Liver (tissue), 8 donors: ENCODE measurements at regions not wholly inside any gene's neighbourhood (a gene's known extent, or its start where the extent isn't known, plus 50 kb on each side); places are given as distances from the start of the nearest gene placed in this dataset.

Experiments
- DNase-seq: peaks from one replicate; pipeline ENCODE4 v3.0.0-alpha.2; 2017; ENCODE audit warnings: low spot score
- H3K27ac ChIP-seq, 2 donors: one replicate each; pipeline ENCODE4 v1.7.0; 2013; ENCODE audit warnings: inconsistent platforms in 2 of 2, low read length in 2 of 2, control low read depth in 1 of 2, low read depth in 1 of 2, mild to moderate bottlenecking in 1 of 2
- H3K27me3 ChIP-seq, 4 donors: one replicate each; pipeline versions ENCODE4 v1.6.1 to v1.7.0; 2013; ENCODE audit warnings: low read length in 3 of 4, inconsistent platforms in 1 of 4, mild to moderate bottlenecking in 1 of 4, moderate library complexity in 1 of 4; ENCODE audit not compliant: control insufficient read depth in 4 of 4, insufficient read depth in 4 of 4
- H3K36me3 ChIP-seq, 4 donors: one replicate each; pipeline versions ENCODE4 v1.6.1 to v1.7.0; 2013; ENCODE audit warnings: low read length in 3 of 4, mild to moderate bottlenecking in 3 of 4, low read depth in 1 of 4, moderate library complexity in 1 of 4; ENCODE audit not compliant: control insufficient read depth in 4 of 4, insufficient read depth in 3 of 4
- H3K4me1 ChIP-seq, 4 donors: one replicate each; pipeline versions ENCODE4 v1.6.1 to v1.7.0; 2013; ENCODE audit warnings: low read length in 3 of 4, mild to moderate bottlenecking in 3 of 4, moderate library complexity in 1 of 4; ENCODE audit not compliant: control insufficient read depth in 4 of 4, insufficient read depth in 4 of 4
- H3K4me3 ChIP-seq, 3 donors: one replicate each; pipeline versions ENCODE4 v1.6.1 to v1.7.0; 2013; ENCODE audit warnings: low read length in 3 of 3, control low read depth in 1 of 3, low read depth in 1 of 3, mild to moderate bottlenecking in 1 of 3
- H3K9ac ChIP-seq, 2 donors: one replicate each; pipeline ENCODE4 v1.7.0; 2013; ENCODE audit warnings: low read length in 2 of 2, mild to moderate bottlenecking in 2 of 2, moderate library complexity in 2 of 2, control low read depth in 1 of 2, low read depth in 1 of 2
- H3K9me3 ChIP-seq, 4 donors: one replicate each; pipeline versions ENCODE4 v1.6.1 to v1.7.0; 2013; ENCODE audit warnings: low read length in 3 of 4; ENCODE audit not compliant: control insufficient read depth in 4 of 4
- ATF3 ChIP-seq: IDR thresholded peaks from 2 replicates; pipeline ENCODE4 v1.6.1; 2016; ENCODE audit warnings: antibody characterized with exemption
- EGR1 ChIP-seq, 2 donors: IDR thresholded peaks; 2 replicates each; pipeline ENCODE4 v1.6.1; 2016 to 2018; ENCODE audit warnings: antibody characterized with exemption in 2 of 2, low read depth in 2 of 2
- FOXA1 ChIP-seq: IDR thresholded peaks from 2 replicates; pipeline ENCODE4 v1.6.1; 2016; ENCODE audit warnings: antibody characterized with exemption
- FOXA2 ChIP-seq: IDR thresholded peaks from 2 replicates; pipeline ENCODE4 v1.6.1; 2016; ENCODE audit warnings: antibody characterized with exemption
- GABPA ChIP-seq, 2 donors: IDR thresholded peaks in 1 of 2; conservative IDR thresholded peaks in 1 of 2; 2 replicates each; pipeline ENCODE4 v1.6.1; 2016; ENCODE audit warnings: antibody characterized with exemption in 2 of 2, mild to moderate bottlenecking in 1 of 2, moderate library complexity in 1 of 2
- HNF4A ChIP-seq, 2 donors: conservative IDR thresholded peaks; 2 replicates each; pipeline ENCODE4 v1.6.1; 2016; ENCODE audit warnings: antibody characterized with exemption in 2 of 2, mild to moderate bottlenecking in 2 of 2
- HNF4G ChIP-seq: IDR thresholded peaks from 2 replicates; pipeline ENCODE4 v1.6.1; 2016; ENCODE audit warnings: antibody characterized with exemption
- JUND ChIP-seq, 2 donors: IDR thresholded peaks; 2 replicates each; pipeline ENCODE4 v1.6.1; 2016; ENCODE audit warnings: antibody characterized with exemption in 2 of 2
- NR2F2 ChIP-seq: IDR thresholded peaks from 2 replicates; pipeline ENCODE4 v1.6.1; 2016; ENCODE audit warnings: antibody characterized with exemption
- RAD21 ChIP-seq, 2 donors: IDR thresholded peaks; 2 replicates each; pipeline ENCODE4 v1.6.1; 2016; ENCODE audit warnings: antibody characterized with exemption in 2 of 2, mild to moderate bottlenecking in 2 of 2
- REST ChIP-seq: IDR thresholded peaks from 2 replicates; pipeline ENCODE4 v1.6.1; 2016; ENCODE audit warnings: antibody characterized with exemption, mild to moderate bottlenecking
- RXRA ChIP-seq, 2 donors: IDR thresholded peaks; 2 replicates each; pipeline ENCODE4 v1.6.1; 2017 to 2018; ENCODE audit warnings: antibody characterized with exemption in 2 of 2, mild to moderate bottlenecking in 1 of 2
- SP1 ChIP-seq: IDR thresholded peaks from 2 replicates; pipeline ENCODE4 v1.6.1; 2018; ENCODE audit warnings: antibody characterized with exemption, mild to moderate bottlenecking
- TAF1 ChIP-seq: conservative IDR thresholded peaks from 2 replicates; pipeline ENCODE4 v1.6.1; 2016; ENCODE audit warnings: antibody characterized with exemption, mild to moderate bottlenecking
- YY1 ChIP-seq: IDR thresholded peaks from 2 replicates; pipeline ENCODE4 v1.6.1; 2016; ENCODE audit warnings: antibody characterized with exemption, mild to moderate bottlenecking
- ZBTB33 ChIP-seq: IDR thresholded peaks from 2 replicates; pipeline ENCODE4 v1.6.1; 2016; ENCODE audit warnings: antibody characterized with exemption
- WGBS: extraction: QIAGEN DNeasy Blood & Tissue Kit; methylation state at CpG from one replicate; pipeline ENCODE4 v1.1.7; 2013; 5-methylcytosine and 5-hydroxymethylcytosine counted together
- TF ChIP-seq, protein P1 (sequence below): IDR thresholded peaks from 2 replicates; pipeline ENCODE4 v1.6.1; 2016; ENCODE audit warnings: antibody characterized with exemption
- TF ChIP-seq, protein P2 (sequence below): fragments of 150-350 bp; IDR thresholded peaks from 2 replicates; pipeline ENCODE4 v1.5.1; 2017; ENCODE audit warnings: improper control_type of control experiment, low read depth, low read length; ENCODE audit not compliant: missing input control
- donor health status: healthy.
- donor health status: healthy.
- donor health status: healthy.
- donor health status: healthy.
- donor health status: healthy.

GRCh38 chr5:116740771-116741170 lies 166.1 kb upstream of the SEMA6A start (continued):
- TF ChIP-seq JUND (IDR thresholded peaks at IDR 0.05) = no peak
- TF ChIP-seq SP1 = no peak
- no peak for TF ChIP-seq HNF4G
- no peak for TF ChIP-seq ATF3
- TF ChIP-seq, protein P1, sequence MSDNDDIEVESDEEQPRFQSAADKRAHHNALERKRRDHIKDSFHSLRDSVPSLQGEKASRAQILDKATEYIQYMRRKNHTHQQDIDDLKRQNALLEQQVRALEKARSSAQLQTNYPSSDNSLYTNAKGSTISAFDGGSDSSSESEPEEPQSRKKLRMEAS = no peak

- no peaks in the 10 kb centered on the region for H3K36me3 ChIP-seq
- H3K27me3 ChIP-seq = peaks cover 0 to 4% (median 0%) of the 10 kb centered on the region in 4 donors
- 56% methylated on average over 9 of the region's 9 CpGs for WGBS
- H3K4me1 ChIP-seq = no peaks in the 10 kb centered on the region
- H3K4me3 ChIP-seq = no peak overlapping the region
- no peaks in the 10 kb centered on the region for H3K9me3 ChIP-seq
- no peak for DNase-seq
- H3K27ac ChIP-seq = no peak overlapping the region
- TF ChIP-seq NR2F2 = peak; percentile 32
- no peak for TF ChIP-seq REST
- no peak for TF ChIP-seq RXRA (IDR thresholded peaks at IDR 0.05)
- peak in 1 of 2 donors; percentile 12 for TF ChIP-seq RAD21 (IDR thresholded peaks at IDR 0.05)
- TF ChIP-seq EGR1 (IDR thresholded peaks at IDR 0.05; ENCODE audit: low read depth in 2 of 2) = no peak
- H3K9ac ChIP-seq = no peak overlapping the region
Measured at GRCh38 chr5:116739571-116739970, 164.9 kb upstream of the SEMA6A start.

- H3K27ac ChIP-seq = no peak overlapping the region
- no peak overlapping the region for H3K9ac ChIP-seq
- 79% methylated on average over 6 of the region's 6 CpGs for WGBS
- H3K27me3 ChIP-seq = peaks cover 0 to 4% (median 0%) of the 10 kb centered on the region in 4 donors
- no peaks in the 10 kb centered on the region for H3K36me3 ChIP-seq
- no peaks in the 10 kb centered on the region for H3K4me1 ChIP-seq
- no peak for DNase-seq
- H3K9me3 ChIP-seq = no peaks in the 10 kb centered on the region
- no peak overlapping the region for H3K4me3 ChIP-seq
- TF ChIP-seq JUND (IDR thresholded peaks at IDR 0.05) (no peak), FOXA1 (no peak), NR2F2 (no peak), RXRA (IDR thresholded peaks at IDR 0.05) (no peak), ATF3 (no peak), HNF4A (conservative IDR thresholded peaks at IDR 0.05) (no peak), HNF4G (no peak), YY1 (no peak), RAD21 (IDR thresholded peaks at IDR 0.05) (no peak), FOXA2 (no peak), GABPA (IDR thresholded peaks at IDR 0.05 in 1 of 2, conservative IDR thresholded peaks at IDR 0.05 in 1 of 2) (no peak), SP1 (no peak), TAF1 (no peak), ZBTB33 (no peak)
- TF ChIP-seq, protein P1 = no peak
- TF ChIP-seq, protein P2, sequence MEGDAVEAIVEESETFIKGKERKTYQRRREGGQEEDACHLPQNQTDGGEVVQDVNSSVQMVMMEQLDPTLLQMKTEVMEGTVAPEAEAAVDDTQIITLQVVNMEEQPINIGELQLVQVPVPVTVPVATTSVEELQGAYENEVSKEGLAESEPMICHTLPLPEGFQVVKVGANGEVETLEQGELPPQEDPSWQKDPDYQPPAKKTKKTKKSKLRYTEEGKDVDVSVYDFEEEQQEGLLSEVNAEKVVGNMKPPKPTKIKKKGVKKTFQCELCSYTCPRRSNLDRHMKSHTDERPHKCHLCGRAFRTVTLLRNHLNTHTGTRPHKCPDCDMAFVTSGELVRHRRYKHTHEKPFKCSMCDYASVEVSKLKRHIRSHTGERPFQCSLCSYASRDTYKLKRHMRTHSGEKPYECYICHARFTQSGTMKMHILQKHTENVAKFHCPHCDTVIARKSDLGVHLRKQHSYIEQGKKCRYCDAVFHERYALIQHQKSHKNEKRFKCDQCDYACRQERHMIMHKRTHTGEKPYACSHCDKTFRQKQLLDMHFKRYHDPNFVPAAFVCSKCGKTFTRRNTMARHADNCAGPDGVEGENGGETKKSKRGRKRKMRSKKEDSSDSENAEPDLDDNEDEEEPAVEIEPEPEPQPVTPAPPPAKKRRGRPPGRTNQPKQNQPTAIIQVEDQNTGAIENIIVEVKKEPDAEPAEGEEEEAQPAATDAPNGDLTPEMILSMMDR = no peak
Measured at GRCh38 chr5:116738615-116739261, 164.1 kb upstream of the SEMA6A start.
